SJSA1 (cell line): ENCODE measurements at regions not wholly inside any gene's neighbourhood (a gene's known extent, or its start where the extent isn't known, plus 50 kb on each side); places are given as distances from the start of the nearest gene placed in this dataset.

Experiments used
- DNase-seq, 2 experiments: peaks; one replicate each; pipeline ENCODE4 v3.0.0-alpha.2; 2015 to 2020; ENCODE audit warnings: low spot score in 2 of 2, low read depth in 1 of 2
- H3K27ac ChIP-seq: fragments of 250-450 bp; sonication (Bioruptor Pico); 2 replicates; pipeline ENCODE4 v1.5.1; 2020; ENCODE audit warnings: mild to moderate bottlenecking, moderate library complexity
- H3K27me3 ChIP-seq: fragments of 250-450 bp; sonication (Bioruptor Pico); replicated peaks from 2 replicates; pipeline ENCODE4 v1.5.1; 2020; ENCODE audit warnings: mild to moderate bottlenecking, moderate library complexity
- H3K36me3 ChIP-seq: fragments of 250-450 bp; sonication (Bioruptor Pico); 2 replicates; pipeline ENCODE4 v1.5.1; 2020; ENCODE audit warnings: mild to moderate bottlenecking
- H3K4me1 ChIP-seq: fragments of 250-450 bp; sonication (Bioruptor Pico); replicated peaks from 2 replicates; pipeline ENCODE4 v1.6.1; 2021; ENCODE audit warnings: mild to moderate bottlenecking
- H3K4me3 ChIP-seq: fragments of 250-450 bp; sonication (Bioruptor Pico); 2 replicates; pipeline ENCODE4 v1.5.1; 2020; ENCODE audit warnings: mild to moderate bottlenecking
- H3K9me3 ChIP-seq: fragments of 250-450 bp; sonication (Bioruptor Pico); replicated peaks from 2 replicates; pipeline ENCODE4 v1.5.1; 2020; ENCODE audit warnings: mild to moderate bottlenecking

DNA sequence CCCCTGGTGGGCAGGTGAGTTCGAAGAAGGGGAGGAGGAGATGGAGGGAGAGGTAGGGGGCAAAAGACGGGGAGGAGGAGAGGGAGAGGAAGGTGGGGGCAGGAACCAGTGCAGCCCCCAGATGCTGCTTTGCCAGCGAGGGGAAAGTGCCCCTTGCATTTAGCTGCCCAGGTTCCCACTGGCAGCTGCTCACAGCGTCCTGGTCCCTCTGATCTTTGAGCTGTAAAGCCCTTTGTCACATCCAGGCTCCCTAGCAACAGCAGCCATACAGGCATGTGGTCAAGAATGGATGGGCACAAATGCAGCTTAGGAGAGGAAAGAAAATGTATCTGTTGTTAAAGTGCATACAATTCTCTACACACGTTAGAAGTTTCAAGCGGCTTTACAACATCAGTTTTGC lies 160.9 kb downstream of the CD83 start:
- Histone ChIP-seq H3K9me3 (peaks cover 3% of the 10 kb centered on the region; the same call in 1 of the 2 replicates), H3K27me3 (no peaks in the 10 kb centered on the region), H3K27ac (no peak overlapping the region), H3K4me3 (no peak overlapping the region), H3K36me3 (no peaks in the 10 kb centered on the region), H3K4me1 (no peaks in the 10 kb centered on the region)
- no peak for DNase-seq

- Histone ChIP-seq H3K4me1 (no peaks in the 10 kb centered on the region), H3K27me3 (no peaks in the 10 kb centered on the region), H3K4me3 (no peak overlapping the region), H3K36me3 (no peaks in the 10 kb centered on the region), H3K27ac (no peak overlapping the region), H3K9me3 (peaks cover 3% of the 10 kb centered on the region; the same call in 1 of the 2 replicates)
- no peak for DNase-seq
Measured at GRCh38 chr6:14280006-14280510, 162.5 kb downstream of the CD83 start.

DNA sequence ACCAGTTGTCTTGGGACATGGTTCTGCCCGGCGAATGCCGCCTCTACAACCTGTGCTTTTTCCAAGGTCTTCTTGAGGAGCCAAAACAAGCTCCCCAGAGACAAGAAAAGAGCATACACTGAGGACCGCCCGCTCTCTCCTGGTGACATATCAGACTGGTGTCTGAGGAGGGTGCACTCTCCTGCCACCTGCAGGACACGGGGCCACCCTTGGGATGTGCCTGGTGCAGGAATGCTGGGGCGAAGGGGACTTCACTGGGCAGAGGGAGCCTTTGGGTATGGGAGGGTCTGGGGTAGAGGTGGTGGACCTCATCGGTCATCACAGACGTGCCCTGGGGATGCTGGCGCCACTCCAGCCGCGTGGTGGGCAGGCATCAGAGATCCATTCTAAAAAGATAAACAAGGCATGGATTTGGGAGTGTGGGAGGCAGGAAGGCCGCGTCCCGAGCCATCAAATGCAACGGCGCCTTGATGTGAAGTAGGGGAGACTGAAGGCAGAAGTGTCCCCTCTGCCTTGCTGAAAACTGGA lies 163.3 kb downstream of the CD83 start:
- peaks cover 3% of the 10 kb centered on the region; the same call in 1 of the 2 replicates for H3K9me3 ChIP-seq
- H3K27ac ChIP-seq, result no peak overlapping the region
- no peaks in the 10 kb centered on the region for H3K4me1 ChIP-seq
- no peaks in the 10 kb centered on the region for H3K27me3 ChIP-seq
- H3K4me3 ChIP-seq, result no peak overlapping the region
- H3K36me3 ChIP-seq, result no peaks in the 10 kb centered on the region
- DNase-seq, result no peak

- H3K36me3 ChIP-seq, result no peaks in the 10 kb centered on the region
- H3K4me3 ChIP-seq, result no peak overlapping the region
- peaks cover 3% of the 10 kb centered on the region; the same call in 1 of the 2 replicates for H3K9me3 ChIP-seq
- H3K4me1 ChIP-seq, result no peaks in the 10 kb centered on the region
- no peaks in the 10 kb centered on the region for H3K27me3 ChIP-seq
- H3K27ac ChIP-seq, result no peak overlapping the region
- DNase-seq, result no peak
Measured at GRCh38 chr6:14281811-14282660, 164.5 kb downstream of the CD83 start.

DNA sequence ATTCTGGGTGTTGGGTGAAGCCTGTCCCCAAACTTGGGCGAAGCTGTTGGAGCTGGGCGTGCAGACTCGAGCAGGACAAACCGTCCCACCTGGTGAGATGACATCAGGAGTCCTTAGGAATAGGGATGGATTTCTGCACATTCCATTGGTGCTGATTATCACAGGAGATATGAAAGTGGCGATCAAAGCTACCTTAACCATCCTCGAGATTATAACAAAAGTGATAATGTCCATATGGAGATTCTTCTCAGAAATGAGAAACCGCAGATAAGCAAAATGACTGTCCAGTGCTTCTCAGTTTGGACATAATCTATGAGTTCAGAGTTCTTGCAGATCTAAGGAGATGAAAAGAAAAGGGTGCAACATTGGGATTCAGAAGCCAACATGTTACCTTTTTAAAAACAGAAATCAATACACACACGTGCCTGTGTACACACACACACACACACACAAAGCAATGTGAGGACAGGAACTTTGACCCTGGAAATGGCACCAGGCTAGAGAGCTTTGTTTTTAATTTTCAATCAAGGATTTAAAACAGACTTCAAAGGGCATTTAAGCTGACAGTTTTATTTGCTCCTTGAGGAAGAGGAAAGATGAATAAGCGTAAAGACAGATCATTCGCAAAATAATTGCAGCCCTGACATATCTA lies 165.4 kb downstream of the CD83 start:
- Histone ChIP-seq H3K4me1 (no peaks in the 10 kb centered on the region), H3K27ac (no peak overlapping the region), H3K36me3 (no peaks in the 10 kb centered on the region), H3K9me3 (0 out of 2 replicates have a peak, but pooled peaks cover 3% of the 10 kb centered on the region), H3K27me3 (no peaks in the 10 kb centered on the region), H3K4me3 (no peak overlapping the region)
- DNase-seq, result no peak

DNA sequence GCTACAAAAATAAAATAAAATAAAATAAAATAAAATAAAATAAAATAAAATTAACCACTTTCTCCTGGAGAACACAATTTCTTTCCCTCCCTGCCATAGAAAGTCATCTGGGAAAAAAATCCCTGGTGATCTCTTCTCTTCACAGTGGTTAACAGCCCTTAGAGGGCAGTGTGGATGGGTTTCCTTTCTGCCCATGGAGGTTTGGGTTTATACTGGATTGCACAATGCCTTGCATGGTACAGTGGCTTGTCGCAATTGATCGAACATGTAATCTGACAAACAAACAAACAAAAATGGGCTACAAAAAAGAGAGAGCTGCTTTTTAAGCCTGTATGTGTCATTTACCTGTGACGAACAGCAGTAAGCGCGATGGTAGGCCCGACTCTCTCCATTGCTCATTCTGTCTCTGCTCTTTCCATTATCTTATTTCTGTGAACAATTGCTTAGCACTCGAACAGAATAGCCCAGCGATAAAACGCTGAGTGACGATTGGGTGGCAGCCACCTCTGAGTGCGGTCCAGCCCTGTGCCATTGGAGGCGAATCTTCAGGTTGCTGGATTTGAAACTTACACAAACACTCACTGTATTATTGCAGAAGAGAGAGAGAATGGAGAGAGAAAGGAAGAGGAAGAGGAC lies 166.1 kb downstream of the CD83 start:
- Histone ChIP-seq H3K36me3 (no peaks in the 10 kb centered on the region), H3K9me3 (peaks cover 3% of the 10 kb centered on the region; the same call in 1 of the 2 replicates), H3K27me3 (no peaks in the 10 kb centered on the region), H3K4me3 (no peak overlapping the region), H3K4me1 (no peaks in the 10 kb centered on the region), H3K27ac (no peak overlapping the region)
- no peak for DNase-seq

- DNase-seq, result no peak
- Histone ChIP-seq H3K36me3 (no peaks in the 10 kb centered on the region), H3K9me3 (no peaks in the 10 kb centered on the region; the same call in 1 of the 2 replicates), H3K4me3 (no peak overlapping the region), H3K27me3 (no peaks in the 10 kb centered on the region), H3K27ac (no peak overlapping the region), H3K4me1 (no peaks in the 10 kb centered on the region)
Measured at GRCh38 chr6:14284969-14285590, 167.5 kb downstream of the CD83 start.

- Histone ChIP-seq H3K36me3 (no peaks in the 10 kb centered on the region), H3K4me1 (no peaks in the 10 kb centered on the region), H3K4me3 (no peak overlapping the region), H3K27me3 (no peaks in the 10 kb centered on the region), H3K9me3 (no peaks in the 10 kb centered on the region; the same call in 1 of the 2 replicates), H3K27ac (no peak overlapping the region)
- peak in 1 of 2 experiments; percentile 2 for DNase-seq
Measured at GRCh38 chr6:14286144-14286543, 168.6 kb downstream of the CD83 start.

DNA sequence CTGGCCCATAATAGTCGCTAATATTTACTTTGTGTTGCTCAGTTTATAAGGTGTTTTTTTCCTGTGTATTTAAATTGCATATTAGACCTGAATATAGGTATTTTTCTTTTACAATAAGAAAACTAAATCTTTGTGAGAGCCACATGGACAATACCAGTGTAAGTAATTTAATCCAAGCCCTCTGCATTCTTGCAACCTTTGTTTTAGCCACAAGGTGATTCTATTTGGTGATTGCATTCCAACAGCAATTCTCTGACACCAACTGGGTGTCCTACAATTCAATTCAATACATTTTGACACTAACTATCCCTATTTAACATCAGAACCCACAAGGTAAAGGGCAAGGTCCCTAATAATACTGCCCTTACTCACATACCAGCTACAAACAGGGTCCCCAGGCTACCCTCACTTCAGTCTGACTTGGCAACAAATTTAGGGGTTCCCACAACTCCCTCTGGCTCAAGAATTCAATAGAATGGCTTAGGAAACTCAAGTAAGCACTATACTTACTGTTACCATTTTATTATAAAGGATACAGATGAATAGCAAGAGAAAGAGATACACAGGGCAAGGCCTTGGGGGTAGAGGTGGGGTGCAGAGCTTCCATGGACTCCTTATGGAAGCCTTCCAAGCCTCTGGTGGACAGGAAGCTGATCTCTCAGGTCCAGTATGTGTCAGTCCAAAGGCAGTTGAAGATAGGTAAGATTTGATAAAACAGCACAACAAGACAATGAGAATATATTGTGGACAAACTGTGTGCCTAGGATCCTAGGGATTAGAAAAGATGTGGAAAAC lies 169.3 kb downstream of the CD83 start:
- Histone ChIP-seq H3K4me3 (no peak overlapping the region), H3K4me1 (no peaks in the 10 kb centered on the region), H3K27ac (no peak overlapping the region), H3K27me3 (no peaks in the 10 kb centered on the region), H3K36me3 (no peaks in the 10 kb centered on the region), H3K9me3 (no peaks in the 10 kb centered on the region; the same call in 1 of the 2 replicates)
- no peak for DNase-seq

DNA sequence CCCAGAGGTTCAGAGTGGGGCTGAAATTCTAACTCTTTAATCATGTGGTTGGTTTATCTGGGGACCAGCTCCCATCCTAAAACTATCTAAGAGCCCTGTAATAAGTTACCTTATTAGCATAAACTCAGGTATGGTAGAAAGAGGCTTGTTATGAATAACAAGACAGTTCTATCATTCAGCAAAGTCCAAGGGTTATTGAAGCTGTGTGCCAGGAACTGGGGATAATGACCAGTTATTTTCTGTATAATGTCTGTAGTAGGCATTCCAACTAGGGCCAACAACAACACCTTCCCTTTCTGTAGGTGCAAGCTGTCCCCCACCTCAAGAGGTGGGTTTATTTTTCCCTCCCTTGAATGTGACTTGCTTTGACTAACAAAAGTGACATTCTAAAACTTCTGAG lies 170.1 kb downstream of the CD83 start:
- no peak overlapping the region for H3K27ac ChIP-seq
- no peak for DNase-seq
- H3K27me3 ChIP-seq, result no peaks in the 10 kb centered on the region
- H3K9me3 ChIP-seq, result no peaks in the 10 kb centered on the region; the same call in 1 of the 2 replicates
- H3K4me3 ChIP-seq, result no peak overlapping the region
- H3K4me1 ChIP-seq, result no peaks in the 10 kb centered on the region
- H3K36me3 ChIP-seq, result no peaks in the 10 kb centered on the region

DNA sequence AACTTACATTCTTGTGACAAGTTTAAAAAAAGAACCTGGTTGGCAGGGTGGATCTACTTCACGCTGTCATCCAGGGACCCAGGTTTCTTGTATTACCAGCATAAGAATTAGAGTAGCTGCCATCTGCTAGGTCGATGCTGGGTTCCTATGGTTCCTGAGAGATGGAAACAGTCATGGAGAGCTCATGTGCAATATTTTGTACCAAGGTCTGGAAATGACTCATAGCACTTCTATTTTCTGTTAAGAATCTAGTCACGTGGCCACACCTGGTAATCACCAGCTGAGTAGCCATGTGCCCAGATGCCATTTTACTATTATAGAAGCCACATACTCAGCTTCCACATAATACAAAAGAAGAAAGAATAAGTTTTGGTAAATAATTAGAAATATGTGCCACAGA lies 171.3 kb downstream of the CD83 start:
- H3K27ac ChIP-seq, result no peak overlapping the region
- H3K27me3 ChIP-seq, result no peaks in the 10 kb centered on the region
- H3K4me1 ChIP-seq, result no peaks in the 10 kb centered on the region
- H3K9me3 ChIP-seq, result no peaks in the 10 kb centered on the region; the same call in 1 of the 2 replicates
- no peak for DNase-seq
- H3K4me3 ChIP-seq, result no peak overlapping the region
- H3K36me3 ChIP-seq, result no peaks in the 10 kb centered on the region

- H3K27ac ChIP-seq, result no peak overlapping the region
- no peaks in the 10 kb centered on the region for H3K27me3 ChIP-seq
- DNase-seq, result no peak
- no peaks in the 10 kb centered on the region; the same call in 1 of the 2 replicates for H3K9me3 ChIP-seq
- H3K4me3 ChIP-seq, result no peak overlapping the region
- H3K36me3 ChIP-seq, result no peaks in the 10 kb centered on the region
- no peaks in the 10 kb centered on the region for H3K4me1 ChIP-seq
Measured at GRCh38 chr6:14290041-14290771, 172.6 kb downstream of the CD83 start.
